IMR-90 (cell line): ENCODE measurements at regions not wholly inside any gene's neighbourhood (a gene's known extent, or its start where the extent isn't known, plus 50 kb on each side); places are given as distances from the start of the nearest gene placed in this dataset.

Experiments
- ATAC-seq: fragments of 200-7000 bp; cut with Tn5 transposase; 2 replicates; pipeline ENCODE4 v1.9.1; 2020; ENCODE audit warnings: low read depth, mild to moderate bottlenecking, moderate library complexity
- BruUV-seq: library from RNA; stranded (reverse); fragments of 400-500 nt; replicated peaks from 2 replicates; lab custom pipeline; 2021; lab: Mats Ljungman, UMichigan
- CTCF ChIA-PET: fragments of 300-600 bp; formaldehyde crosslinking; extraction: SDS; loops from one replicate; lab custom pipeline; 2021; ENCODE audit warnings: antibody characterized with exemption; lab: Yijun Ruan, JAX
- POLR2A ChIA-PET: fragments of 300-600 bp; sonication (Branson Sonifier 250); formaldehyde crosslinking; loops from one replicate; lab custom pipeline; 2022; ENCODE audit warnings: antibody characterized with exemption; ENCODE audit not compliant: unreplicated experiment; lab: Charles Lee
- DNase-seq: peaks from one replicate; pipeline ENCODE4 v3.0.0; 2013
- H2AFZ ChIP-seq: replicated peaks from 2 replicates; pipeline ENCODE3; 2013; ENCODE audit warnings: low read length, mild to moderate bottlenecking; ENCODE audit not compliant: poor library complexity
- H2AK5ac ChIP-seq: 2 replicates; pipeline ENCODE4 v1.6.1; 2013; ENCODE audit warnings: low read depth, low read length, inconsistent platforms
- H2AK9ac ChIP-seq: replicated peaks from 2 replicates; pipeline ENCODE3; 2013; ENCODE audit warnings: mild to moderate bottlenecking, low read depth, low read length, moderate library complexity; ENCODE audit not compliant: poor library complexity
- H2BK120ac ChIP-seq: 2 replicates; pipeline ENCODE4 v1.6.1; 2013; ENCODE audit warnings: low read depth, low read length, inconsistent platforms
- H2BK15ac ChIP-seq: 3 replicates; pipeline ENCODE4 v1.6.1; 2013; ENCODE audit warnings: low read depth, low read length, inconsistent platforms
- H2BK20ac ChIP-seq: 2 replicates; pipeline ENCODE4 v1.6.1; 2013; ENCODE audit warnings: low read depth, mild to moderate bottlenecking, inconsistent platforms, low read length, moderate library complexity
- H2BK5ac ChIP-seq: 2 replicates; pipeline ENCODE4 v1.6.1; 2013; ENCODE audit warnings: mild to moderate bottlenecking, low read depth, low read length, inconsistent platforms; ENCODE audit not compliant: poor library complexity, severe bottlenecking
- H3K14ac ChIP-seq: replicated peaks from 2 replicates; pipeline ENCODE4 v1.6.1; 2013; ENCODE audit warnings: low read depth, low read length, inconsistent platforms
- H3K18ac ChIP-seq: 2 replicates; pipeline ENCODE4 v1.6.1; 2013; ENCODE audit warnings: low read depth, low read length, control low read depth
- H3K23ac ChIP-seq: 2 replicates; pipeline ENCODE4 v1.6.1; 2013; ENCODE audit warnings: low read depth, low read length, inconsistent platforms
- H3K27ac ChIP-seq: 2 replicates; pipeline ENCODE4 v1.5.1; 2013; ENCODE audit warnings: mild to moderate bottlenecking, control low read depth, low read length; ENCODE audit not compliant: insufficient read depth
- H3K27me3 ChIP-seq: 2 replicates; pipeline ENCODE4 v1.6.1; 2013; ENCODE audit warnings: low read length; ENCODE audit not compliant: control insufficient read depth, insufficient read depth
- H3K36me3 ChIP-seq: 2 replicates; pipeline ENCODE4 v1.6.1; 2013; ENCODE audit warnings: low read length, mixed read lengths; ENCODE audit not compliant: control insufficient read depth, insufficient read depth
- H3K4ac ChIP-seq: 2 replicates; pipeline ENCODE4 v1.6.1; 2013; ENCODE audit warnings: low read depth, low read length, inconsistent platforms
- H3K4me1 ChIP-seq: 2 replicates; pipeline ENCODE4 v1.6.1; 2013; ENCODE audit warnings: low read length, mixed read lengths; ENCODE audit not compliant: control insufficient read depth, insufficient read depth
- H3K4me2 ChIP-seq: 2 replicates; pipeline ENCODE4 v1.6.1; 2013; ENCODE audit warnings: low read depth, mild to moderate bottlenecking, control low read depth, low read length, moderate library complexity
- H3K4me3 ChIP-seq: 2 replicates; pipeline ENCODE4 v1.5.1; 2013; ENCODE audit warnings: low read depth, mild to moderate bottlenecking, control low read depth, low read length, moderate library complexity; ENCODE audit not compliant: insufficient read depth
- H3K56ac ChIP-seq: 2 replicates; pipeline ENCODE4 v1.6.1; 2013; ENCODE audit warnings: low read length, inconsistent platforms; ENCODE audit not compliant: insufficient read depth; ENCODE audit errors: extremely low read depth
- H3K79me1 ChIP-seq, 2 experiments: 2 replicates each; pipeline ENCODE4 v1.6.1; 2013; ENCODE audit warnings: low read length in 2 of 2, inconsistent platforms in 1 of 2, low read depth in 1 of 2
- H3K9ac ChIP-seq: 2 replicates; pipeline ENCODE4 v1.6.1; 2013; ENCODE audit warnings: low read depth, low read length, control low read depth
- H3K9me1 ChIP-seq: 2 replicates; pipeline ENCODE4 v1.6.1; 2013; ENCODE audit warnings: low read length, inconsistent platforms; ENCODE audit not compliant: insufficient read depth
- H3K9me3 ChIP-seq: 2 replicates; pipeline ENCODE4 v1.6.1; 2013; ENCODE audit warnings: low read length; ENCODE audit not compliant: control insufficient read depth, insufficient read depth
- H4K20me1 ChIP-seq: 2 replicates; pipeline ENCODE4 v1.6.1; 2013; ENCODE audit warnings: low read length, inconsistent platforms; ENCODE audit not compliant: insufficient read depth
- H4K5ac ChIP-seq: 2 replicates; pipeline ENCODE4 v1.6.1; 2013; ENCODE audit warnings: mild to moderate bottlenecking, low read depth, low read length, control low read depth
- H4K8ac ChIP-seq, 2 experiments: 2 replicates each; pipeline ENCODE4 v1.6.1; 2013; ENCODE audit warnings: low read depth in 2 of 2, low read length in 2 of 2, control low read depth in 1 of 2, inconsistent platforms in 1 of 2
- H4K91ac ChIP-seq: 2 replicates; pipeline ENCODE4 v1.6.1; 2013; ENCODE audit warnings: low read depth, low read length, inconsistent platforms; ENCODE audit not compliant: insufficient read depth
- CEBPB ChIP-seq: IDR thresholded peaks from 2 replicates; pipeline ENCODE4 v1.6.1; 2012; ENCODE audit warnings: low read depth, low read length, improper control_type of control experiment
- CHD1 ChIP-seq: IDR thresholded peaks from 2 replicates; pipeline ENCODE4 v1.6.1; 2012; ENCODE audit warnings: low read depth, low read length, improper control_type of control experiment
- FOS ChIP-seq: fragments of 150-350 bp; IDR thresholded peaks from 2 replicates; pipeline ENCODE4 v1.6.1; 2016; ENCODE audit warnings: low read depth, low read length
- MAZ ChIP-seq: IDR thresholded peaks from 2 replicates; pipeline ENCODE4 v1.6.1; 2012; ENCODE audit warnings: low read depth, mild to moderate bottlenecking, low read length, improper control_type of control experiment, moderate library complexity, borderline replicate concordance
- MXI1 ChIP-seq: IDR thresholded peaks from 2 replicates; pipeline ENCODE4 v1.6.1; 2012; ENCODE audit warnings: low read depth, mild to moderate bottlenecking, low read length, moderate library complexity, borderline replicate concordance
- NFE2L2 ChIP-seq: fragments of 150-350 bp; IDR thresholded peaks from 2 replicates; pipeline ENCODE4 v1.6.1; 2016; ENCODE audit warnings: low read depth, mild to moderate bottlenecking, low read length
- POLR2A ChIP-seq: IDR thresholded peaks from 2 replicates; pipeline ENCODE4 v1.6.1; 2012; ENCODE audit warnings: mild to moderate bottlenecking, low read depth, low read length
- RAD21 ChIP-seq: IDR thresholded peaks from 2 replicates; pipeline ENCODE4 v1.6.1; 2012; ENCODE audit warnings: low read length, improper control_type of control experiment
- RFX5 ChIP-seq: IDR thresholded peaks from 2 replicates; pipeline ENCODE4 v1.8.0; 2012; ENCODE audit warnings: low read depth, mild to moderate bottlenecking, low read length, moderate library complexity
- SMC3 ChIP-seq: fragments of 150-350 bp; IDR thresholded peaks from 2 replicates; pipeline ENCODE4 v1.6.1; 2016; ENCODE audit warnings: low read depth, mild to moderate bottlenecking, antibody characterized with exemption, low read length, moderate library complexity
- WGBS, 2 experiments: methylation state at CpG; one replicate each; pipeline versions ENCODE4 v1.1.5 to v1.1.7; 2013; ENCODE audit warnings: missing lambda C conversion rate in 2 of 2; ENCODE audit not compliant: insufficient read length in 1 of 2; ENCODE audit errors: extremely low coverage in 2 of 2; 5-methylcytosine and 5-hydroxymethylcytosine counted together
- dilution Hi-C: fragments of 300-500 bp; cut with HindIII; formaldehyde crosslinking; loops from one replicate; pipeline ENCODE4 v1.14.3; 2018; ENCODE audit warnings: low sequenced_read_pairs; ENCODE audit not compliant: unreplicated experiment
- in situ Hi-C: fragments of 300-500 bp; cut with MboI; formaldehyde crosslinking; loops from 3 replicates; pipeline ENCODE4 v1.14.3; 2019; ENCODE audit warnings: low sequenced_read_pairs, inconsistent platforms, mixed read lengths
- intact Hi-C: fragments of 100-400 bp; cut with micrococcal nuclease; formaldehyde crosslinking; loops from 2 replicates; pipeline ENCODE4 v1.10.0; 2022
- TF ChIP-seq, protein P1 (sequence below): fragments of 150-350 bp; IDR thresholded peaks from 2 replicates; pipeline ENCODE4 v1.6.1; 2017; ENCODE audit warnings: mild to moderate bottlenecking, antibody characterized with exemption, low read length, low read depth
- TF ChIP-seq, protein P2 (sequence below): fragments of 150-350 bp; IDR thresholded peaks from 2 replicates; pipeline ENCODE4 v1.6.1; 2016; ENCODE audit warnings: low read depth, mild to moderate bottlenecking, low read length, moderate library complexity, borderline replicate concordance
- TF ChIP-seq, protein P3 (sequence below): conservative IDR thresholded peaks from 2 replicates; pipeline ENCODE4 v1.5.1; 2012; ENCODE audit warnings: mild to moderate bottlenecking, low read depth, low read length, improper control_type of control experiment

- H3K14ac ChIP-seq, result no peak overlapping the region
- dilution Hi-C loops (no loop called here), intact Hi-C loops (no loop called here), in situ Hi-C loops (no loop called here)
- no peak overlapping the region for H3K4me2 ChIP-seq
- H3K27me3 ChIP-seq, result no peaks in the 10 kb centered on the region; the same call in 1 of the 2 replicates
- H2BK120ac ChIP-seq, result no peak overlapping the region
- no peak overlapping the region for H4K8ac ChIP-seq
- no peak overlapping the region for H3K9ac ChIP-seq
- H3K4me3 ChIP-seq, result no peak overlapping the region
- no peak overlapping the region for H3K4ac ChIP-seq
- CTCF ChIA-PET, result no interaction called here
- no peak overlapping the region for H3K18ac ChIP-seq
- H3K56ac ChIP-seq, result no peak overlapping the region
- H3K36me3 ChIP-seq, result no peaks in the 10 kb centered on the region
- H3K79me1 ChIP-seq, result no peaks in the 10 kb centered on the region
- no peaks in the 10 kb centered on the region for H4K20me1 ChIP-seq
- WGBS, 2 experiments, result 72% methylated on average over 7 of the region's 9 CpGs; no CpG with 5 or more reads in 1 of the 2 experiments
- no peak for ATAC-seq
- H2AK9ac ChIP-seq, result no peak overlapping the region
- H3K9me1 ChIP-seq, result no peaks in the 10 kb centered on the region
- 0 out of 2 replicates have a peak, but pooled peaks cover 2% of the 10 kb centered on the region for H3K9me3 ChIP-seq
- no peak for DNase-seq
- no peak overlapping the region for H2BK5ac ChIP-seq
- no peak overlapping the region for H2BK15ac ChIP-seq
- H2BK20ac ChIP-seq, result no peak overlapping the region
- TF ChIP-seq POLR2A (no peak), NFE2L2 (no peak), MXI1 (no peak), SMC3 (no peak), FOS (no peak), CHD1 (no peak), MAZ (no peak), CEBPB (no peak), RFX5 (no peak), RAD21 (no peak)
- TF ChIP-seq, protein P1, sequence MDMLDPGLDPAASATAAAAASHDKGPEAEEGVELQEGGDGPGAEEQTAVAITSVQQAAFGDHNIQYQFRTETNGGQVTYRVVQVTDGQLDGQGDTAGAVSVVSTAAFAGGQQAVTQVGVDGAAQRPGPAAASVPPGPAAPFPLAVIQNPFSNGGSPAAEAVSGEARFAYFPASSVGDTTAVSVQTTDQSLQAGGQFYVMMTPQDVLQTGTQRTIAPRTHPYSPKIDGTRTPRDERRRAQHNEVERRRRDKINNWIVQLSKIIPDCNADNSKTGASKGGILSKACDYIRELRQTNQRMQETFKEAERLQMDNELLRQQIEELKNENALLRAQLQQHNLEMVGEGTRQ, result no peak
- TF ChIP-seq, protein P2, sequence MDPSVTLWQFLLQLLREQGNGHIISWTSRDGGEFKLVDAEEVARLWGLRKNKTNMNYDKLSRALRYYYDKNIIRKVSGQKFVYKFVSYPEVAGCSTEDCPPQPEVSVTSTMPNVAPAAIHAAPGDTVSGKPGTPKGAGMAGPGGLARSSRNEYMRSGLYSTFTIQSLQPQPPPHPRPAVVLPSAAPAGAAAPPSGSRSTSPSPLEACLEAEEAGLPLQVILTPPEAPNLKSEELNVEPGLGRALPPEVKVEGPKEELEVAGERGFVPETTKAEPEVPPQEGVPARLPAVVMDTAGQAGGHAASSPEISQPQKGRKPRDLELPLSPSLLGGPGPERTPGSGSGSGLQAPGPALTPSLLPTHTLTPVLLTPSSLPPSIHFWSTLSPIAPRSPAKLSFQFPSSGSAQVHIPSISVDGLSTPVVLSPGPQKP, result no peak
- TF ChIP-seq, protein P3, sequence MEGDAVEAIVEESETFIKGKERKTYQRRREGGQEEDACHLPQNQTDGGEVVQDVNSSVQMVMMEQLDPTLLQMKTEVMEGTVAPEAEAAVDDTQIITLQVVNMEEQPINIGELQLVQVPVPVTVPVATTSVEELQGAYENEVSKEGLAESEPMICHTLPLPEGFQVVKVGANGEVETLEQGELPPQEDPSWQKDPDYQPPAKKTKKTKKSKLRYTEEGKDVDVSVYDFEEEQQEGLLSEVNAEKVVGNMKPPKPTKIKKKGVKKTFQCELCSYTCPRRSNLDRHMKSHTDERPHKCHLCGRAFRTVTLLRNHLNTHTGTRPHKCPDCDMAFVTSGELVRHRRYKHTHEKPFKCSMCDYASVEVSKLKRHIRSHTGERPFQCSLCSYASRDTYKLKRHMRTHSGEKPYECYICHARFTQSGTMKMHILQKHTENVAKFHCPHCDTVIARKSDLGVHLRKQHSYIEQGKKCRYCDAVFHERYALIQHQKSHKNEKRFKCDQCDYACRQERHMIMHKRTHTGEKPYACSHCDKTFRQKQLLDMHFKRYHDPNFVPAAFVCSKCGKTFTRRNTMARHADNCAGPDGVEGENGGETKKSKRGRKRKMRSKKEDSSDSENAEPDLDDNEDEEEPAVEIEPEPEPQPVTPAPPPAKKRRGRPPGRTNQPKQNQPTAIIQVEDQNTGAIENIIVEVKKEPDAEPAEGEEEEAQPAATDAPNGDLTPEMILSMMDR, result no peak
- no peak overlapping the region for H3K23ac ChIP-seq
- H2AK5ac ChIP-seq, result no peak overlapping the region
- H4K5ac ChIP-seq, result no peak overlapping the region
- no TSS peak for BruUV-seq
- H4K91ac ChIP-seq, result no peak overlapping the region
- H3K27ac ChIP-seq, result no peak overlapping the region
- POLR2A ChIA-PET, result no interaction called here
- no peak overlapping the region for H2AFZ ChIP-seq
- no peaks in the 10 kb centered on the region for H3K4me1 ChIP-seq
These were observed 697.0 kb upstream of the ID2 start for GRCh38 chr2:7984693-7985353.
